Chondrocyte (in vitro differentiated cells): ENCODE measurements at regions not wholly inside any gene's neighbourhood (a gene's known extent, or its start where the extent isn't known, plus 50 kb on each side); places are given as distances from the start of the nearest gene placed in this dataset.
A peak's percentile ranks its signal among the peaks of the same experiment; 100 is the strongest.

Source experiments
- DNase-seq: peaks from one replicate; pipeline ENCODE4 v3.0.0; 2021; ENCODE audit warnings: mixed read lengths, low spot score
- H3K27ac Mint-ChIP-seq: one replicate; pipeline ENCODE4 v1.8.0; 2021; ENCODE audit warnings: mild to moderate bottlenecking, moderate library complexity, mixed read lengths; ENCODE audit not compliant: unreplicated experiment
- H3K27me3 Mint-ChIP-seq: 2 replicates; pipeline ENCODE4 v1.8.0; 2021; ENCODE audit warnings: low read depth, mixed read lengths
- H3K36me3 Mint-ChIP-seq: 2 replicates; pipeline ENCODE4 v1.8.0; 2021; ENCODE audit warnings: low read depth, mixed read lengths
- H3K4me1 Mint-ChIP-seq: 2 replicates; pipeline ENCODE4 v1.8.0; 2021; ENCODE audit warnings: low read depth, mild to moderate bottlenecking, mixed read lengths
- H3K4me3 Mint-ChIP-seq: one replicate; pipeline ENCODE4 v1.8.0; 2021; ENCODE audit warnings: mild to moderate bottlenecking, moderate library complexity, mixed read lengths; ENCODE audit not compliant: unreplicated experiment
- H3K9me3 Mint-ChIP-seq: 2 replicates; pipeline ENCODE4 v1.8.0; 2021; ENCODE audit warnings: low read depth, mixed read lengths
- CTCF ChIP-seq: fragments of 200-600 bp; sonication (generic); IDR thresholded peaks from 2 replicates; pipeline ENCODE4 v1.5.0; 2021; ENCODE audit warnings: antibody characterized with exemption, mild to moderate bottlenecking, moderate library complexity

GRCh38 chr1:67482733-67483482, 52.7 kb upstream of the SERBP1 start:
- TF ChIP-seq CTCF: no peak
- Mint-ChIP-seq H3K9me3 (no peaks in the 10 kb centered on the region), H3K27ac (no peak overlapping the region), H3K27me3 (no peaks in the 10 kb centered on the region), H3K4me1 (peaks cover 19% of the 10 kb centered on the region), H3K4me3 (no peak overlapping the region), H3K36me3 (no peaks in the 10 kb centered on the region)
- DNase-seq: no peak

- DNase-seq: no peak
- peaks cover 11% of the 10 kb centered on the region for H3K4me1 Mint-ChIP-seq
- TF ChIP-seq CTCF: no peak
- H3K4me3 Mint-ChIP-seq: no peak overlapping the region
- no peaks in the 10 kb centered on the region for H3K36me3 Mint-ChIP-seq
- no peaks in the 10 kb centered on the region for H3K27me3 Mint-ChIP-seq
- H3K27ac Mint-ChIP-seq: no peak overlapping the region
- no peaks in the 10 kb centered on the region for H3K9me3 Mint-ChIP-seq
Observed at GRCh38 chr1:67484492-67484891, 54.3 kb upstream of the SERBP1 start.

- no peak overlapping the region for H3K27ac Mint-ChIP-seq
- no peaks in the 10 kb centered on the region for H3K9me3 Mint-ChIP-seq
- TF ChIP-seq CTCF: no peak
- no peaks in the 10 kb centered on the region for H3K36me3 Mint-ChIP-seq
- peaks cover 10% of the 10 kb centered on the region for H3K4me1 Mint-ChIP-seq
- no peak for DNase-seq
- no peak overlapping the region for H3K4me3 Mint-ChIP-seq
- no peaks in the 10 kb centered on the region for H3K27me3 Mint-ChIP-seq
Observed at GRCh38 chr1:67485046-67485811, 55.0 kb upstream of the SERBP1 start.

GRCh38 chr1:67489643-67490042, 59.4 kb upstream of the SERBP1 start:
- DNase-seq: no peak
- TF ChIP-seq CTCF: peak; percentile 77
- H3K4me1 Mint-ChIP-seq: peaks cover 6% of the 10 kb centered on the region
- no peak overlapping the region for H3K4me3 Mint-ChIP-seq
- H3K36me3 Mint-ChIP-seq: no peaks in the 10 kb centered on the region
- no peaks in the 10 kb centered on the region for H3K9me3 Mint-ChIP-seq
- H3K27me3 Mint-ChIP-seq: no peaks in the 10 kb centered on the region
- no peak overlapping the region for H3K27ac Mint-ChIP-seq

GRCh38 chr1:67491280-67491679, 61.1 kb upstream of the SERBP1 start:
- Mint-ChIP-seq H3K4me3 (no peak overlapping the region), H3K27ac (no peak overlapping the region), H3K4me1 (no peaks in the 10 kb centered on the region), H3K9me3 (no peaks in the 10 kb centered on the region), H3K36me3 (no peaks in the 10 kb centered on the region), H3K27me3 (no peaks in the 10 kb centered on the region)
- no peak for TF ChIP-seq CTCF
- no peak for DNase-seq
